GM21723 (cell line): ENCODE measurements at regions not wholly inside any gene's neighbourhood (a gene's known extent, or its start where the extent isn't known, plus 50 kb on each side); places are given as distances from the start of the nearest gene placed in this dataset.

Source experiments
- ATAC-seq: cut with Tn5 transposase; IDR thresholded peaks from one replicate; pipeline ENCODE4 v1.9.1; 2021; ENCODE audit warnings: mild to moderate bottlenecking, moderate library complexity; ENCODE audit not compliant: unreplicated experiment

- ATAC-seq, result no peak
These were observed 125.3 kb downstream of the TSHZ3 start for GRCh38 chr19:31223740-31224534.

DNA sequence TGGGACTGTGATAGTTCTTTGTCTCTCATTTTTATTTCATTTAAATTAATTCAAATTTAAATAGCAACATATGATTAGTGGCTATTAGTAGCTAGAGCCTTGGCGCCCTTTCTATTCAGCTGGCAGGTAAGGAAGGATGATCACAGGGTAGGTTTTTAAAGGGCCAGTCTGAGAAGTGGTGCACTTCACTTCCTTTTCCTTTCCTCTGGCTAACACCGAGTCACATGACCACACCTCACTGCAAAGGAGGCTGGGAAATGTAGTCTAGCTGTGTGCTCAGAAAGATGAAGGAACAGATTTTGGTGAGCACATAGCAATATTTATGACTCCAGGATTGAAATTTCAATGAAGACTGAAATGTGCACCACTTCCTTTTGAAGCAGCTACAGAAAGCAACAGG is 128.7 kb downstream of the TSHZ3 start:
- ATAC-seq, result no peak

DNA sequence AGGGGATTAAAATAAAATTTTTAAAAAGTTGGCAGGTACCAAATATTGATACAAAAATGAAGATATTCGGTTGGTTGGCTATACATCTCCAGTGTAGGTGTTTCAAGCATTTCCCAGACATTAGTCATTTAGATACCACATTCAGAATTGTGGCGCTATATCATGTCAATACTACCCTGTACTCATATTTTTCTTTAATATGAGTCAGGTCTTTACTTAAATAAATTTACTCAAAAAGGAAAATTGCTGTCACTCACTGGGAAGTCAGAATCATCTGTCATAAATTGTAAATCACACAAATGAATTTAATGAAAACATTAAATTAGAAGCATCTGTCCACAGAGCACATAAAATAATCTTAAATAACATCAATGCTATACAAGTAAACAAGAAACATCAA is 134.2 kb downstream of the TSHZ3 start:
- no peak for ATAC-seq

DNA sequence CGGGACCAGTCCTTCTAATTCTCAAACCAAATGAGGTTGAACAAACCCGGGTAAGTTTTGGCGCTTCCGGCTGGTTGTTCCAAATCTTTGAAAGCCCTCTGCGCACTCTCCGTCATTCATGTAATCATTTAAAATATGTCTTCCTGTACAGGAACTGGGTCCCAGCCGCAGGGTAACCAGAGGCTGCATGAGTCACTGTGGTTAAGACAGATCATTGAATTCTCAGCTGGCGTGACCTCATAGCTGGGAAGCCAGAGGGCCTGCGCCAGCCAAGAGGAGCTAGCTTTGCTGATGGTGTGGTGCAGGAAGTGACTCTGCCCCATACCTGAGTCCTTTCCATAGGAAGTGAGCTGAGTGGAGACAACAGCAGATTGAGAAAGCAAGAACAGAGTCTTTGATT is 135.2 kb downstream of the TSHZ3 start:
- no peak for ATAC-seq

GRCh38 chr19:31211088-31211487 is 138.1 kb downstream of the TSHZ3 start:
- no peak for ATAC-seq

DNA sequence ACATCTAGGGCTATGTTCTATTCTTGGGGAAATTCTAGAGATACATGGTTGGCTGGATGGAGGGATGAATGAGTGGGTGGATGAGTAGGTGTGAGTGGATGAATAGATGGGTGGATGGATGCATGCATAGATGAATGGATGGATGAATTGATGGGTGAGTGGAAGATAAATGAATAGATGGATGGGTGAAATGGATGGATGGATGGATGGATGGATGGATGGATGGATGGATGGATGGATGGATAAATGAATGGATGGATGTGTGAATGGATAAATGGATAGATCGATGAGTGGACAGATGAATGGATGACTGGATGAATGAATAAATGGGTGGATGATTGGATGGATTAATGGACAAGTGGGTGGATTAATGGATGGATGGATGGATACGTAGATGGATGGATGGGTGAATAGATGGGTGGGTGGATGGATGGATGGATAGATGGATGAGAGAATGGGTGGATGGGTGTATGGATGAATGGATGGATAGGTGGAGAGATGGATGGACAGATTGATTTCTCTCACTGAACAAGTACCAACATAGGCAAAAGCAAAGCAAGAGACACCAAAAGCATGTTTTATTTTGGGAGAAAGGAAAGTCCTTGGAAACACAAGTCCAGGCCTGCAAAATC is 143.2 kb downstream of the TSHZ3 start:
- ATAC-seq, result no peak

DNA sequence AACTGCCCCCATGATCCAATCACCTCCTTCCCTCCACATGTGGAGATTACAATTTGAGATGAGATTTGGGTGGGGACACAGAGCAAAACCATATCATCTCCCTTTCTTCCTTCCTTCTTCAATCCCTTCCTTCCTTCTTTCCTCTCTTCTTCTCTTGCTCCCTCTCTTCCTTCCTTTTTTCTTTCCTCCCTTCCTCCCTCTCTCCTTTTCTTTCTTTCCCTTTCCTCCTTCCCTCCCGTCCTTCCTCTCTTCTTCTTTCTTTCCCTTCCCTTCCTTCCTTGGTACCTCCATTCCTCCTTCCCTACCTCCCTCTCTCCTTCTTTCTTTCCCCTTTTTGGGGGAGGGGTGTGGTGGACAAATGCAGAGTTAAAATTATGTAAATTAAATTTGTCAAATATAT is 145.1 kb downstream of the TSHZ3 start:
- no peak for ATAC-seq

DNA sequence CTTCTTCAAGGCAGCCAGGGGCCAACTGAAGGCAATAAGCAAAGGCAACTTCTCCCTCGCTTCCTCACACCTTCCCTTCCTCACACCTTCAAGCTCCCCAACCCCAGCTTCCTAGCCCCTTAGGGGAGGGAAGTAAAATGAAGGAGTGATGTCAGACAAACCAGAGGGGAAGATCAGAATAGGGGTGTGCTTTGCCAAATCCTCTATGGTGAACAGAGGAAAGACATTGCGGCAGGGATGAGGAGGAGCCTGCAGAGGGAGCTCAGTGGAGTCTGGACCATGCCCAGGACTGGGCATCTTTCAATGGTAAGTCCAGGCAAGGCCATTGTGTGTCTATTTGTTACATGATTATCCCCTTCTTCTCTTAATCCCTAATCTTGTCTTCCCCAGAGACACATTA is 164.0 kb downstream of the TSHZ3 start:
- ATAC-seq, result no peak

GRCh38 chr19:31181535-31181934 is 167.7 kb downstream of the TSHZ3 start:
- ATAC-seq, result no peak

DNA sequence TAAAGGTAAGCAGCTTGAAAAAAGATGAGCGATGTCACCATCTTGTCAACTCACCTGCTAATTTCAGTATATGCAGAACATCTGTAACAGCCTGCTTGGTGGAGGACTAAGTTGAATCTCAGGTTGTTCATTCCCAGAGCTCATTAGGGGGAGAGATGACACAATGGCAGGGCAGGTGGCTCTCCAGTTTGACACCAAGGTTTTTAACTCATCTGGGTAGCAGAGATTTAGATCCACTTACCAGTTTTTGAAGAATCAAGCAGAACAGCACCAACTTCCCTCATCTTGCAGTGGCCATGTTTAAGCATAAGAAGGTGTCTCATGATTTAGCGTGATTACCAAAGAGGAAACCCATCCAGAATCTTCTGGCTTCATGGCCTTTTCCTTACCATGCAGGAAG is 168.3 kb downstream of the TSHZ3 start:
- ATAC-seq, result no peak

- no peak for ATAC-seq
These were observed 169.8 kb downstream of the TSHZ3 start for GRCh38 chr19:31179471-31179852.

DNA sequence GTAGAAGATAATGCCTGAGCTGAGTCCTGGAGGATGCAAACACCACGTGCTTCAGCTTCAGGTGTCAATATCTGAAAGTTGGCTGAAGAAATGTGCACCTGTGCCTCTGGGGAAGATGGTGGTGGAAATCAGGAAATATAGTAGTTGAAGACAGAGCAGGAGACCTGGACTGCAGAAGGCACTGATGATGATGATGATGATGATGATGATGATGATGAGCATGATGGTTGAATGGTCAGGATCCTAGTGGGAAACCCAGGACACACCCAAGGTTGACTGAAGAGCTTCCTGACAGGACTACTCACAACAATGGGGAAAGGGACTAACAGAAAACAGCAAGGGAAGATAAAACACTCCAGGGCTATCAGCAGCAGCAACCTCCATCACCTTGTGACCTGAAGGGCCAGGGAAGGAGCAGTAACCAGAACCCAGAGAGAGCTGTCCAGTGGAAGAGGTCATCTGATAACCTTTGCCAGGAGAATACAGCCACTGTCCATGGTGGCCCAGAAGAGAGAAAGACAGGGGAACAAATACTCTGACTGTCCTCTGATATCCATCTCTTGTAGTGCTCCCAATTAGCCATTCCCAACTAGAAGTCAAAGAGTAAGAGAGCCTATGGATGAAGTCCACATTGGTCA is 170.3 kb downstream of the TSHZ3 start:
- no peak for ATAC-seq

DNA sequence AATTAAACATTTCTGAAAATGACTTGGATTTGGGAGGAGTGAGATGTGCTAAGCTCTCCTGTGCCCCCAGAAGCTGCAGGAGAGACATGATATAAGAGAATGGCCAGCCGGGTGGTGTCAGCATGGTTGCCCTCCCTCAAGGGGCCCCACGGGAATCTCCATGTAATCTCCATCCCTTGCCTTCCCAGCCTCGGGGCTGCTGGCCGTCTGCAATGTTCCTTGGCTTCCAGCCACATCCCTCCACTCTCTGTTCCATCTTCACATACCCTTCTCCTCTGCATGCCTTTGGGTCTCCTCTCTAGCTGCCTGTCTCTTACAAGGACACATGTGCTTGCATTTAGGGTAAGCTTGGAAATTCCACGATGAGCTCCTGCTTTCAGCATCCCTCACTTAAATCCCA is 172.0 kb downstream of the TSHZ3 start:
- no peak for ATAC-seq

- no peak for ATAC-seq
These were observed 173.5 kb downstream of the TSHZ3 start for GRCh38 chr19:31175564-31176348.

DNA sequence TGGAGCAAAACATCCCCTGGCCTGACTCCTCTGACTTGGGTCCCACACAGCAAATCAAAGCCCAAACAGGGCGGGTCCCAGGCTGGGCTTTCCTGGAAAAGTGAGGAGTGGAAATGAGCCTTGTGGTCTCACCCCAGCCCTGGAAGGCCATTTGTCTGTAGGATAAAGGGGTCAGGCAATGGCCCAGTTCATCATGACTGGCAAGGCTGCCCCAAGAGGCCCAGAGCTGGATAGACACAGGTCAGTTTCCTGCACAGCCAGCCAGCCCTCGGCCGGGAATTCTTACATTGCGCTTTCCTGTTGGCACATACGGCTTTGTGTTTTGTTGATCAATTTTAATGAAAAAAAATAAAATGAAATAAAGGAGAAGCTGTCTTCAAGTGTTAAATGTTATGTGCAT is 174.3 kb downstream of the TSHZ3 start:
- no peak for ATAC-seq

- ATAC-seq, result no peak
These were observed 175.2 kb downstream of the TSHZ3 start for GRCh38 chr19:31173991-31174390.

- ATAC-seq, result no peak
These were observed 177.3 kb downstream of the TSHZ3 start for GRCh38 chr19:31171936-31172335.

GRCh38 chr19:31170046-31170445 is 179.2 kb downstream of the TSHZ3 start:
- ATAC-seq, result no peak

DNA sequence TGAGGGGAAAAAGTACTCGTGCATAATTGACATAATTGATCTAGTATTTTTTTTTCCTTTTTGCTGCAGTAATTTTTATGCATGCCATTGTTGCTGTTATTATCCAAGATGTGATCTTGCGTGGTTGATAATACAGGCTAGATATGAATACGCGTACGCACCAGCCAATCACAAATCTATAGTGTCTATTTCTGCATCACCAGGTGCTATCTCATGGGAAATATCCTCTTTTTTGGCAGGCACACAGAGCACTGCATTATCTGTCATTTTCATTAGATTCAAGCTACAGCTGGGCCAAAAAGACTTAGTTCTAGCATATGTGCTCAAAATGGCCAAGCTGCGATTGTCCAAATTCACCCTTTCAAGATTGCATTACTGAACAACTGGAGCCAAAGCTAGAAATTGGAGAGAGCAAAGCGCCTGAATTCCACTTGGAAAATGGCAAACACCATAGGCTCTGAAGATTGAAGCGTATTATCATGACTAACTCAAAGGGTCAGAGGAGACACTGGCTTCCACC is 181.1 kb downstream of the TSHZ3 start:
- no peak for ATAC-seq

DNA sequence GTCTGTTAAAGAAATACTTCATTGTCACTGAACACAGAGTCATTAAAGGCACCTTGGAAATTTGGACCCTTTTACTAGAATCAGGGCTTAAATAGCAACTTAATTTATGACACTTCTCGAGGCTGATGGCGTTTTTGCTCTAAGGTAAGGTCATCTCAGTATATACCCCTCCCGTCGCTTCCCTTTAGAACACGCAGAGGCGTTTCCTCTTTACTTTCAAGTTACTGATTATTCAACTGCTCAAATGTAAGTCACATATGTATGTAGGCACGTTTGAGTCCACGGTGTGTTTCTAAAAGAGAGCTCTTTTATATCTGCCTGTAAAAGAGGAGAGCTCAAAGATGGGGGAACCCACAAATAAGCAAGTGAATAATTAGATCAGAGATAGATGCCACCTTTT is 181.5 kb downstream of the TSHZ3 start:
- no peak for ATAC-seq

GRCh38 chr19:31166206-31166605 is 183.0 kb downstream of the TSHZ3 start:
- no peak for ATAC-seq
